GM23338 (cell line): ENCODE measurements at regions not wholly inside any gene's neighbourhood (a gene's known extent, or its start where the extent isn't known, plus 50 kb on each side); places are given as distances from the start of the nearest gene placed in this dataset.

Experiments
- ATAC-seq: fragments of 200-7000 bp; cut with Tn5 transposase; 3 replicates; pipeline ENCODE4 v1.9.1; 2020
- DNase-seq: peaks from one replicate; pipeline ENCODE4 v3.0.0-alpha.2; 2015; ENCODE audit warnings: low spot score
- H2AFZ ChIP-seq: fragments of 200-600 bp; sonication (generic); 2 replicates; pipeline ENCODE4 v1.8.0; 2016; ENCODE audit warnings: antibody characterized with exemption, mild to moderate bottlenecking, moderate library complexity
- H3F3A ChIP-seq: fragments of 200-600 bp; sonication (generic); replicated peaks from 2 replicates; pipeline ENCODE4 v1.8.0; 2017; ENCODE audit warnings: antibody characterized with exemption, mixed run types, low read depth
- H3K27ac ChIP-seq: fragments of 200-600 bp; sonication (generic); 2 replicates; pipeline ENCODE4 v1.6.1; 2016; ENCODE audit warnings: low read depth
- H3K27me3 ChIP-seq: fragments of 200-600 bp; sonication (generic); 2 replicates; pipeline ENCODE4 v1.8.0; 2016; ENCODE audit warnings: mild to moderate bottlenecking, mixed run types, moderate library complexity; ENCODE audit not compliant: insufficient read depth
- H3K36me3 ChIP-seq: fragments of 200-600 bp; sonication (generic); 2 replicates; pipeline ENCODE4 v1.8.0; 2016; ENCODE audit warnings: mild to moderate bottlenecking; ENCODE audit not compliant: insufficient read depth
- H3K4me1 ChIP-seq: fragments of 200-600 bp; sonication (generic); 2 replicates; pipeline ENCODE4 v1.8.0; 2016; ENCODE audit warnings: mild to moderate bottlenecking, moderate library complexity; ENCODE audit not compliant: insufficient read depth
- H3K4me2 ChIP-seq: fragments of 200-600 bp; sonication (generic); 2 replicates; pipeline ENCODE4 v1.7.1; 2017; ENCODE audit warnings: mixed run types
- H3K4me3 ChIP-seq: fragments of 200-600 bp; sonication (generic); 2 replicates; pipeline ENCODE4 v1.6.1; 2016; ENCODE audit warnings: mixed run types
- H3K79me2 ChIP-seq: fragments of 200-600 bp; sonication (generic); replicated peaks from 2 replicates; pipeline ENCODE4 v1.8.0; 2017; ENCODE audit warnings: mild to moderate bottlenecking; ENCODE audit not compliant: insufficient read depth
- H3K9me2 ChIP-seq: fragments of 200-600 bp; sonication (generic); 2 replicates; pipeline ENCODE4 v1.8.0; 2017; ENCODE audit not compliant: insufficient read depth
- H4K20me1 ChIP-seq: fragments of 200-600 bp; sonication (generic); replicated peaks from 2 replicates; pipeline ENCODE4 v1.8.0; 2017; ENCODE audit warnings: mild to moderate bottlenecking; ENCODE audit not compliant: insufficient read depth
- H3K27ac Mint-ChIP-seq: 2 replicates; pipeline ENCODE4 v1.8.0; 2020; ENCODE audit warnings: inconsistent platforms, mild to moderate bottlenecking, moderate library complexity, mixed read lengths
- H3K27me3 Mint-ChIP-seq: 3 replicates; pipeline ENCODE4 v1.8.0; 2022; ENCODE audit warnings: low read depth, mild to moderate bottlenecking, moderate library complexity, mixed read lengths, inconsistent platforms; ENCODE audit not compliant: insufficient read depth, poor library complexity
- H3K36me3 Mint-ChIP-seq: 3 replicates; pipeline ENCODE4 v1.8.0; 2021; ENCODE audit warnings: low read depth, mild to moderate bottlenecking, inconsistent platforms, moderate library complexity, mixed read lengths
- H3K4me1 Mint-ChIP-seq: 3 replicates; pipeline ENCODE4 v1.8.0; 2020; ENCODE audit warnings: mild to moderate bottlenecking, inconsistent platforms, mixed read lengths
- H3K4me3 Mint-ChIP-seq: 3 replicates; pipeline ENCODE4 v1.8.0; 2021; ENCODE audit warnings: moderate library complexity, mild to moderate bottlenecking, inconsistent platforms, mixed read lengths
- H3K9me3 Mint-ChIP-seq: 3 replicates; pipeline ENCODE4 v1.8.0; 2020; ENCODE audit warnings: moderate library complexity, mild to moderate bottlenecking, inconsistent platforms, mixed read lengths
- CTCF ChIP-seq, 2 experiments: fragments of 200-600 bp in 1 of 2; sonication (generic) in 1 of 2; conservative IDR thresholded peaks; 2 replicates each; pipeline versions ENCODE4 v1.5.1 to v1.6.1; 2016 to 2017; ENCODE audit warnings: antibody characterized with exemption in 2 of 2, low read depth in 2 of 2, mild to moderate bottlenecking in 2 of 2, moderate library complexity in 1 of 2
- EZH2 ChIP-seq: fragments of 200-600 bp; sonication (generic); IDR thresholded peaks from one replicate; pipeline ENCODE4 v1.8.0; 2017; ENCODE audit warnings: antibody characterized with exemption, mild to moderate bottlenecking, low read depth; ENCODE audit not compliant: unreplicated experiment
- POLR2AphosphoS5 ChIP-seq: IDR thresholded peaks from 2 replicates; pipeline ENCODE4 v1.6.1; 2016; ENCODE audit warnings: antibody characterized with exemption, low read depth
- ZNF114 ChIP-seq: fragments of 250-450 bp; sonication (Bioruptor Pico); IDR thresholded peaks from 2 replicates; pipeline ENCODE4 v1.5.0; 2020; ENCODE audit warnings: mild to moderate bottlenecking, moderate library complexity
- TF ChIP-seq, protein P1 (sequence below): IDR thresholded peaks from one replicate; pipeline ENCODE4 v1.6.1; 2018; ENCODE audit warnings: antibody characterized with exemption; ENCODE audit not compliant: unreplicated experiment

DNA sequence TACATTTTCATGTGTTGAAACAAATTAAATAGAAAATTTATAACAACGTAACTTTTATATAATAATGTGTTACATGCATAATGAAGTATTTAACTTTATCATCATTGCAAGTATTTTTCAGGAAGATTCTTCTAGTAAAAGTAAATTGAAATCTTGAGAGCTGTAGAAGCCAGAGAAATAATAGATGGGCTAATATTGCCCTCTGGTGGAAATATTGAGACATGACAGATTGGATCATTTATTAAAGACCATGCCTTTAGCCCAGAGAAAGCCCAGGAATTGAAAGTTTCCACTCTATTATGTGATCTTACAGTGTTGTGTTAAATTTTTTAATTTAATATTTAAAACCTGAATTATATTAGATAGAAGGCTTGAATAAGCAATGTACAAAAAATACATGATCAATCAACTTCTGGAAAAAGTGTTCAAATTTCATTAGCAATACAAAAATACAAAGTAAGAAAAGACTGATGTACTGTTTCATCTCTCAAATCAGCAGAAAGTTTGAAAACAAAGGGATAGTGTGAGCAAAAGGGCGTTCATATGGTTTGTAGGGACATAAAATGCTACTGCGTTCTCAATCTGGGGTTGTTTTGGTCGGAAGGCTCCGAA lies 52.7 kb upstream of the SPTSSB start:
- no peak overlapping the region for H3K4me2 ChIP-seq
- H3K27me3 ChIP-seq: no peaks in the 10 kb centered on the region
- no peak; the same call in 2 of the 3 replicates for ATAC-seq
- H3K9me3 Mint-ChIP-seq: no peaks in the 10 kb centered on the region
- H3K36me3 Mint-ChIP-seq: no peaks in the 10 kb centered on the region
- peaks cover 6% of the 10 kb centered on the region; the same call in 1 of the 2 replicates for H3K9me2 ChIP-seq
- H3F3A ChIP-seq: no peaks in the 10 kb centered on the region
- no peaks in the 10 kb centered on the region for H4K20me1 ChIP-seq
- no peak overlapping the region for H3K4me3 ChIP-seq
- H2AFZ ChIP-seq: no peak overlapping the region
- no peak overlapping the region for H3K4me3 Mint-ChIP-seq
- peak; percentile 65 for DNase-seq
- H3K27ac ChIP-seq: no peak overlapping the region
- no peaks in the 10 kb centered on the region for H3K36me3 ChIP-seq
- H3K4me1 ChIP-seq: peaks cover 43% of the 10 kb centered on the region
- H3K27me3 Mint-ChIP-seq: peaks cover 2% of the 10 kb centered on the region
- H3K4me1 Mint-ChIP-seq: peaks cover 42% of the 10 kb centered on the region
- TF ChIP-seq, protein P1, sequence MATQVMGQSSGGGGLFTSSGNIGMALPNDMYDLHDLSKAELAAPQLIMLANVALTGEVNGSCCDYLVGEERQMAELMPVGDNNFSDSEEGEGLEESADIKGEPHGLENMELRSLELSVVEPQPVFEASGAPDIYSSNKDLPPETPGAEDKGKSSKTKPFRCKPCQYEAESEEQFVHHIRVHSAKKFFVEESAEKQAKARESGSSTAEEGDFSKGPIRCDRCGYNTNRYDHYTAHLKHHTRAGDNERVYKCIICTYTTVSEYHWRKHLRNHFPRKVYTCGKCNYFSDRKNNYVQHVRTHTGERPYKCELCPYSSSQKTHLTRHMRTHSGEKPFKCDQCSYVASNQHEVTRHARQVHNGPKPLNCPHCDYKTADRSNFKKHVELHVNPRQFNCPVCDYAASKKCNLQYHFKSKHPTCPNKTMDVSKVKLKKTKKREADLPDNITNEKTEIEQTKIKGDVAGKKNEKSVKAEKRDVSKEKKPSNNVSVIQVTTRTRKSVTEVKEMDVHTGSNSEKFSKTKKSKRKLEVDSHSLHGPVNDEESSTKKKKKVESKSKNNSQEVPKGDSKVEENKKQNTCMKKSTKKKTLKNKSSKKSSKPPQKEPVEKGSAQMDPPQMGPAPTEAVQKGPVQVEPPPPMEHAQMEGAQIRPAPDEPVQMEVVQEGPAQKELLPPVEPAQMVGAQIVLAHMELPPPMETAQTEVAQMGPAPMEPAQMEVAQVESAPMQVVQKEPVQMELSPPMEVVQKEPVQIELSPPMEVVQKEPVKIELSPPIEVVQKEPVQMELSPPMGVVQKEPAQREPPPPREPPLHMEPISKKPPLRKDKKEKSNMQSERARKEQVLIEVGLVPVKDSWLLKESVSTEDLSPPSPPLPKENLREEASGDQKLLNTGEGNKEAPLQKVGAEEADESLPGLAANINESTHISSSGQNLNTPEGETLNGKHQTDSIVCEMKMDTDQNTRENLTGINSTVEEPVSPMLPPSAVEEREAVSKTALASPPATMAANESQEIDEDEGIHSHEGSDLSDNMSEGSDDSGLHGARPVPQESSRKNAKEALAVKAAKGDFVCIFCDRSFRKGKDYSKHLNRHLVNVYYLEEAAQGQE: no peak
- TF ChIP-seq ZNF114 (CRISPR knock-in tag) (no peak), EZH2 (no peak), CTCF (conservative IDR thresholded peaks at IDR 0.05; ENCODE audit: low read depth in 2 of 2) (peak; percentile 70 to 91)
- no peaks in the 10 kb centered on the region for H3K79me2 ChIP-seq
- H3K27ac Mint-ChIP-seq: no peak overlapping the region

DNA sequence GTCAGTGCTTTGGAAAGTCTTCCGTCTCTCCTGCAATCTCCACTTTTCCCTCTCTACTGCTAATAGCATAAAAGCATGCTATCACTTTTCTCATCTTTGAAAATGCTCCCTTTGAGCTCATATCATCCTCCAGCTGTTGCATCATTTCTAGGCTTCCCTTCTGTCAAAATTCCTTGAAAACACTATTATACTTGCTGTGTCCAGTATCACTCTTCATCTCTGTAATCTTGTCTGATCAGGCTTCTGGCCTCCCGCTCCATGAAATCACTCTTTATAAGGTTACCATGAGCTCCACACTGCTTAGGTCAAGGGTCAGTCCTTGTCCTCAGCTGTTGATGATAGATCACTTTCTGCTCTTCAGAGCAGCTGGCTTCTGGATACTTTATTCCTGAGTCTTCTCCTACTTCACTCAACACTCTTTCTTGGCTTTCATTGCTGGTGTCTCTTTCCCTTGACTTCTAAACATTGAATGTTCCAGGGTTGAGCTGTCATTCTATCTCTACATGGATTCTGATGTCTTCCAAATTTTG lies 50.9 kb upstream of the SPTSSB start:
- H3K27ac Mint-ChIP-seq: no peak overlapping the region
- Histone ChIP-seq H3K4me3 (no peak overlapping the region), H3K27ac (no peak overlapping the region), H2AFZ (no peak overlapping the region), H4K20me1 (no peaks in the 10 kb centered on the region), H3K9me2 (peaks cover 8% of the 10 kb centered on the region; the same call in 1 of the 2 replicates), H3K4me2 (no peak overlapping the region), H3K27me3 (no peaks in the 10 kb centered on the region), H3K36me3 (peaks cover 4% of the 10 kb centered on the region; the same call in 1 of the 2 replicates), H3K79me2 (no peaks in the 10 kb centered on the region), H3K4me1 (peaks cover 38% of the 10 kb centered on the region), H3F3A (no peaks in the 10 kb centered on the region)
- H3K4me1 Mint-ChIP-seq: peaks cover 35% of the 10 kb centered on the region
- peaks cover 16% of the 10 kb centered on the region; the same call in 2 of the 3 replicates for H3K36me3 Mint-ChIP-seq
- DNase-seq (no peak), ATAC-seq (no peak)
- peaks cover 14% of the 10 kb centered on the region; the same call in 2 of the 3 replicates for H3K9me3 Mint-ChIP-seq
- H3K4me3 Mint-ChIP-seq: no peak overlapping the region
- H3K27me3 Mint-ChIP-seq: peaks cover 5% of the 10 kb centered on the region
- no peak for TF ChIP-seq POLR2AphosphoS5
- TF ChIP-seq, protein P1: no peak
